ENCODE measurements at regions not wholly inside any gene's neighbourhood (a gene's known extent, or its start where the extent isn't known, plus 50 kb on each side); places are given as distances from the start of the nearest gene placed in this dataset.

DNA sequence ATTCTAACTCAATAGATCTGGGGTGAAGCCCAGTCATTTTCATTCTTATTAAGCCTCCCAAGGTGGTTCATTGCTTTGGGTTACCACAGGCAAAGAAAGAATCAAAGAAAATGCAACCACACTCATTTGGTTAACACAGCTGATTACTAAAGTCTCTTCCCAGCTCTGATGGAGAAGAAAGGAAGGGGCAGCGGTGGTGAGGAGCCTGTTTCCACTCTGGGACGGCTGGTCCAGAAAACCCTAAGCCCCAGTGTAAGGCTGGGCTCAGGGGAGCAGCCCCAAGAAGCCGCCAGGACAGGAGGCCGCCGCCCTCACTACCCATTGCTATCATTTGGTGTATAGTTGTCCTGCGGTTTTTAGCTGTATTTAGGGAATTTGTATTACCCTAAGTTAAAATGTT lies 226.9 kb downstream of the CD83 start:
- TF ChIP-seq, protein P1, sequence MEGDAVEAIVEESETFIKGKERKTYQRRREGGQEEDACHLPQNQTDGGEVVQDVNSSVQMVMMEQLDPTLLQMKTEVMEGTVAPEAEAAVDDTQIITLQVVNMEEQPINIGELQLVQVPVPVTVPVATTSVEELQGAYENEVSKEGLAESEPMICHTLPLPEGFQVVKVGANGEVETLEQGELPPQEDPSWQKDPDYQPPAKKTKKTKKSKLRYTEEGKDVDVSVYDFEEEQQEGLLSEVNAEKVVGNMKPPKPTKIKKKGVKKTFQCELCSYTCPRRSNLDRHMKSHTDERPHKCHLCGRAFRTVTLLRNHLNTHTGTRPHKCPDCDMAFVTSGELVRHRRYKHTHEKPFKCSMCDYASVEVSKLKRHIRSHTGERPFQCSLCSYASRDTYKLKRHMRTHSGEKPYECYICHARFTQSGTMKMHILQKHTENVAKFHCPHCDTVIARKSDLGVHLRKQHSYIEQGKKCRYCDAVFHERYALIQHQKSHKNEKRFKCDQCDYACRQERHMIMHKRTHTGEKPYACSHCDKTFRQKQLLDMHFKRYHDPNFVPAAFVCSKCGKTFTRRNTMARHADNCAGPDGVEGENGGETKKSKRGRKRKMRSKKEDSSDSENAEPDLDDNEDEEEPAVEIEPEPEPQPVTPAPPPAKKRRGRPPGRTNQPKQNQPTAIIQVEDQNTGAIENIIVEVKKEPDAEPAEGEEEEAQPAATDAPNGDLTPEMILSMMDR (conservative IDR thresholded peaks at IDR 0.05; ENCODE audit: low read depth in 2 of 2), result no peak
- TF ChIP-seq, protein P2, sequence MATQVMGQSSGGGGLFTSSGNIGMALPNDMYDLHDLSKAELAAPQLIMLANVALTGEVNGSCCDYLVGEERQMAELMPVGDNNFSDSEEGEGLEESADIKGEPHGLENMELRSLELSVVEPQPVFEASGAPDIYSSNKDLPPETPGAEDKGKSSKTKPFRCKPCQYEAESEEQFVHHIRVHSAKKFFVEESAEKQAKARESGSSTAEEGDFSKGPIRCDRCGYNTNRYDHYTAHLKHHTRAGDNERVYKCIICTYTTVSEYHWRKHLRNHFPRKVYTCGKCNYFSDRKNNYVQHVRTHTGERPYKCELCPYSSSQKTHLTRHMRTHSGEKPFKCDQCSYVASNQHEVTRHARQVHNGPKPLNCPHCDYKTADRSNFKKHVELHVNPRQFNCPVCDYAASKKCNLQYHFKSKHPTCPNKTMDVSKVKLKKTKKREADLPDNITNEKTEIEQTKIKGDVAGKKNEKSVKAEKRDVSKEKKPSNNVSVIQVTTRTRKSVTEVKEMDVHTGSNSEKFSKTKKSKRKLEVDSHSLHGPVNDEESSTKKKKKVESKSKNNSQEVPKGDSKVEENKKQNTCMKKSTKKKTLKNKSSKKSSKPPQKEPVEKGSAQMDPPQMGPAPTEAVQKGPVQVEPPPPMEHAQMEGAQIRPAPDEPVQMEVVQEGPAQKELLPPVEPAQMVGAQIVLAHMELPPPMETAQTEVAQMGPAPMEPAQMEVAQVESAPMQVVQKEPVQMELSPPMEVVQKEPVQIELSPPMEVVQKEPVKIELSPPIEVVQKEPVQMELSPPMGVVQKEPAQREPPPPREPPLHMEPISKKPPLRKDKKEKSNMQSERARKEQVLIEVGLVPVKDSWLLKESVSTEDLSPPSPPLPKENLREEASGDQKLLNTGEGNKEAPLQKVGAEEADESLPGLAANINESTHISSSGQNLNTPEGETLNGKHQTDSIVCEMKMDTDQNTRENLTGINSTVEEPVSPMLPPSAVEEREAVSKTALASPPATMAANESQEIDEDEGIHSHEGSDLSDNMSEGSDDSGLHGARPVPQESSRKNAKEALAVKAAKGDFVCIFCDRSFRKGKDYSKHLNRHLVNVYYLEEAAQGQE (IDR thresholded peaks at IDR 0.05; ENCODE audit: unreplicated experiment), result no peak
- no peak for TF ChIP-seq EZH2phosphoT487 (IDR thresholded peaks at IDR 0.05; ENCODE audit: unreplicated experiment)
- TF ChIP-seq POLR2AphosphoS5 (IDR thresholded peaks at IDR 0.05; ENCODE audit: low read depth), result no peak
- TF ChIP-seq ZNF114 (CRISPR knock-in tag; IDR thresholded peaks at IDR 0.05), result no peak
- TF ChIP-seq EZH2 (IDR thresholded peaks at IDR 0.05; ENCODE audit: low read depth, unreplicated experiment), result no peak
- TF ChIP-seq, protein P3, sequence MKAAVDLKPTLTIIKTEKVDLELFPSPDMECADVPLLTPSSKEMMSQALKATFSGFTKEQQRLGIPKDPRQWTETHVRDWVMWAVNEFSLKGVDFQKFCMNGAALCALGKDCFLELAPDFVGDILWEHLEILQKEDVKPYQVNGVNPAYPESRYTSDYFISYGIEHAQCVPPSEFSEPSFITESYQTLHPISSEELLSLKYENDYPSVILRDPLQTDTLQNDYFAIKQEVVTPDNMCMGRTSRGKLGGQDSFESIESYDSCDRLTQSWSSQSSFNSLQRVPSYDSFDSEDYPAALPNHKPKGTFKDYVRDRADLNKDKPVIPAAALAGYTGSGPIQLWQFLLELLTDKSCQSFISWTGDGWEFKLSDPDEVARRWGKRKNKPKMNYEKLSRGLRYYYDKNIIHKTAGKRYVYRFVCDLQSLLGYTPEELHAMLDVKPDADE (IDR thresholded peaks at IDR 0.05), result no peak
- no peak for TF ChIP-seq CREB1 (CRISPR knock-in tag; IDR thresholded peaks at IDR 0.05; ENCODE audit: low read depth)
- TF ChIP-seq NANOG (IDR thresholded peaks at IDR 0.05; ENCODE audit: borderline replicate concordance), result no peak
